OCI-LY1 (cell line): ENCODE measurements at regions not wholly inside any gene's neighbourhood (a gene's known extent, or its start where the extent isn't known, plus 50 kb on each side); places are given as distances from the start of the nearest gene placed in this dataset.
A peak's percentile ranks its signal among the peaks of the same experiment; 100 is the strongest.

Experiments
- H2AFZ ChIP-seq: fragments of 200-600 bp; sonication (generic), shearing (Covaris generic); 2 replicates; pipeline ENCODE4 v1.6.0; 2014; ENCODE audit warnings: antibody characterized with exemption, mild to moderate bottlenecking, low read length
- H3F3A ChIP-seq: fragments of 200-600 bp; sonication (generic), shearing (Covaris generic); 2 replicates; pipeline ENCODE4 v1.6.0; 2014; ENCODE audit warnings: mild to moderate bottlenecking, antibody characterized with exemption, low read length, moderate library complexity; ENCODE audit not compliant: insufficient read depth
- H3K27ac ChIP-seq: fragments of 200-600 bp; sonication (generic); 2 replicates; pipeline ENCODE4 v1.5.1; 2014; ENCODE audit warnings: low read length, mixed run types, mild to moderate bottlenecking, low read depth; ENCODE audit not compliant: poor library complexity, severe bottlenecking
- H3K27me3 ChIP-seq: fragments of 200-600 bp; sonication (generic); 2 replicates; pipeline ENCODE4 v1.6.0; 2014; ENCODE audit warnings: antibody characterized with exemption, mild to moderate bottlenecking, low read length, moderate library complexity; ENCODE audit not compliant: insufficient read depth
- H3K36me3 ChIP-seq: fragments of 200-600 bp; sonication (generic); 2 replicates; pipeline ENCODE4 v1.6.1; 2014; ENCODE audit warnings: mild to moderate bottlenecking, antibody characterized with exemption, low read length, moderate library complexity, mixed read lengths; ENCODE audit not compliant: insufficient read depth
- H3K4me1 ChIP-seq: fragments of 200-600 bp; sonication (generic); 2 replicates; pipeline ENCODE4 v1.5.1; 2014; ENCODE audit warnings: mild to moderate bottlenecking, low read length, moderate library complexity; ENCODE audit not compliant: insufficient read depth, severe bottlenecking
- H3K4me2 ChIP-seq: fragments of 200-600 bp; sonication (generic), shearing (Covaris generic); 2 replicates; pipeline ENCODE4 v1.6.1; 2014; ENCODE audit warnings: low read length
- H3K4me3 ChIP-seq: fragments of 200-600 bp; sonication (generic); 2 replicates; pipeline ENCODE4 v1.5.1; 2014; ENCODE audit warnings: low read length, low read depth, mild to moderate bottlenecking, mixed read lengths; ENCODE audit not compliant: poor library complexity, severe bottlenecking
- H3K79me2 ChIP-seq: fragments of 200-600 bp; shearing (Covaris generic); 2 replicates; pipeline ENCODE4 v1.6.1; 2016; ENCODE audit warnings: mixed run types, low read length, mixed read lengths; ENCODE audit not compliant: insufficient read depth
- H3K9ac ChIP-seq: fragments of 200-600 bp; sonication (generic), shearing (Covaris generic); 2 replicates; pipeline ENCODE4 v1.6.1; 2014; ENCODE audit warnings: mild to moderate bottlenecking, low read length, mixed read lengths
- H3K9me2 ChIP-seq: fragments of 200-600 bp; sonication (generic), shearing (Covaris generic); 2 replicates; pipeline ENCODE4 v1.6.1; 2014; ENCODE audit warnings: low read depth, mild to moderate bottlenecking, low read length, mixed read lengths
- H3K9me3 ChIP-seq: fragments of 200-600 bp; shearing (Covaris generic); 2 replicates; pipeline ENCODE4 v1.6.1; 2014; ENCODE audit warnings: low read length, mixed read lengths
- H4K20me1 ChIP-seq: fragments of 200-600 bp; sonication (generic), shearing (Covaris generic); 2 replicates; pipeline ENCODE4 v1.6.0; 2016; ENCODE audit warnings: mild to moderate bottlenecking, low read length; ENCODE audit not compliant: insufficient read depth
- EZH2 ChIP-seq: fragments of 200-600 bp; sonication (generic), shearing (Covaris generic); IDR thresholded peaks from 2 replicates; pipeline ENCODE4 v1.8.0; 2017; ENCODE audit warnings: borderline replicate concordance, mixed run types, mild to moderate bottlenecking, antibody characterized with exemption, low read length, moderate library complexity, mixed read lengths
- TF ChIP-seq, protein P1 (sequence below): fragments of 200-600 bp; sonication (generic), shearing (Covaris generic); IDR thresholded peaks from 2 replicates; pipeline ENCODE4 v1.5.1; 2017; ENCODE audit warnings: mild to moderate bottlenecking, antibody characterized with exemption, low read length, moderate library complexity, mixed read lengths

DNA sequence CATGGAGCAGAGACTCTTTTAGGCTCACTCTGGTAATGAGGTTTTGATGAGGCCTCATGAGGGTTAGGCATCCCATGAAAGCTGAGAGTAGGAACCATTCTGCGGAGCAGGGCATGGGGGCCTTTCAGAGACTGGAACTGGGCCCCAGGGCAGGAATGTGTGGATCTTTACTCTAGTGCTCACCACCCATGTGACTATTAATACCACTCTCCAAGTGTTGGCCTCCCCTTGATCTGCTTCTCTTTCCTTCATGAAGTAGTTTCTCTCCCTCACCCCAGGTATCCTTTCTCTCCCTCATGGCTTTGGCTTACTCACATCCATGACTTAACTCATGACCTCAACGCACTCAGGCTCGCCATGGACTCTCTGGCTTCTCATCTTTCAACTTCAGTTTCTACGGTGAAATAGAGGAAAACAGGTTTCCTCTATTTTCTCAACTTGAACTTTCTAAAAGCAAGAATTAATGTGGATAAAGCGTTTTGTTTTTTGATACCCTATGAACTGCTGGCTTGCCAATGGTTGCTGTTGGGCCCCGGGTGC lies 50.5 kb upstream of the GADD45A start:
- Histone ChIP-seq H3K36me3 (no peaks in the 10 kb centered on the region), H3K4me2 (no peak overlapping the region), H3K9ac (no peak overlapping the region), H3K4me3 (no peak overlapping the region), H3F3A (no peaks in the 10 kb centered on the region), H3K27ac (no peak overlapping the region), H3K27me3 (no peaks in the 10 kb centered on the region), H3K4me1 (peaks cover 22% of the 10 kb centered on the region), H3K9me3 (no peaks in the 10 kb centered on the region), H2AFZ (no peak overlapping the region), H3K9me2 (no peaks in the 10 kb centered on the region), H4K20me1 (no peaks in the 10 kb centered on the region), H3K79me2 (no peaks in the 10 kb centered on the region)
- TF ChIP-seq, protein P1, sequence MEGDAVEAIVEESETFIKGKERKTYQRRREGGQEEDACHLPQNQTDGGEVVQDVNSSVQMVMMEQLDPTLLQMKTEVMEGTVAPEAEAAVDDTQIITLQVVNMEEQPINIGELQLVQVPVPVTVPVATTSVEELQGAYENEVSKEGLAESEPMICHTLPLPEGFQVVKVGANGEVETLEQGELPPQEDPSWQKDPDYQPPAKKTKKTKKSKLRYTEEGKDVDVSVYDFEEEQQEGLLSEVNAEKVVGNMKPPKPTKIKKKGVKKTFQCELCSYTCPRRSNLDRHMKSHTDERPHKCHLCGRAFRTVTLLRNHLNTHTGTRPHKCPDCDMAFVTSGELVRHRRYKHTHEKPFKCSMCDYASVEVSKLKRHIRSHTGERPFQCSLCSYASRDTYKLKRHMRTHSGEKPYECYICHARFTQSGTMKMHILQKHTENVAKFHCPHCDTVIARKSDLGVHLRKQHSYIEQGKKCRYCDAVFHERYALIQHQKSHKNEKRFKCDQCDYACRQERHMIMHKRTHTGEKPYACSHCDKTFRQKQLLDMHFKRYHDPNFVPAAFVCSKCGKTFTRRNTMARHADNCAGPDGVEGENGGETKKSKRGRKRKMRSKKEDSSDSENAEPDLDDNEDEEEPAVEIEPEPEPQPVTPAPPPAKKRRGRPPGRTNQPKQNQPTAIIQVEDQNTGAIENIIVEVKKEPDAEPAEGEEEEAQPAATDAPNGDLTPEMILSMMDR, result no peak
- TF ChIP-seq EZH2, result no peak

DNA sequence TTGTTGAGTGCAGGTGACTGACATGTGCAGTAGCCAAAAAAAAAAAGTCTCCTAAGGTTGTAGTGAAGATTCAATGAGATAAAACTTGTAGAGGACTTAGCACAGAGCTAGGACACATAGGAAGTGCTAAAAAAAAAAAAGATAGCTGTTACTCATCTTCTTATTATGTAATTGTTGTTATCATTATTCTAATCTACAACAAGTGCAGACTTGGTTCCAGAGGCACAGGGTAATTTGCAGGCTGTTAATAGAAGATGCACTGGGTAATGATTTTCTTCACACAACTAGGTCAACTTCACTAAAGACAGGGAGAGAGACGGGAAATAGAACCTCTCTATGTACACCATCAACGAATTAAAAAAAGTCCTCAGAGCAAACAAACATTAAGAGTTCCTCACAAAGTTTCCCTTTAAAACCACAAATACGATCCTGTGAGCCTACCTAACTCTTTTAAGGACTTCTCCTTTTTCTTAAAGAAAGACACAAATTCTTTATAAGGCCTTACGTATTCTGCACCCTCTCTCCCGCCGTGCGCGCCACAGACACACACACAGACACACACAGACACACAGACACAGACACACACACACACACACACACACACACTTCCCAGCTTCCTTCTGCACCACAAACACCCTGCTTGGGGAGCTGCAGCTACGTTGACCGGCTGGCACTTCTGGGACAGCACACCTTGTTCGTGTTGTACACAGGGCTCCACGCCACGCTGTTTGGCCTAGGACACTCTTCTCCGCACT lies 49.8 kb upstream of the GADD45A start:
- H3K36me3 ChIP-seq, result no peaks in the 10 kb centered on the region
- no peaks in the 10 kb centered on the region for H3F3A ChIP-seq
- peaks cover 22% of the 10 kb centered on the region for H3K4me1 ChIP-seq
- no peaks in the 10 kb centered on the region for H4K20me1 ChIP-seq
- TF ChIP-seq, protein P1, result no peak
- no peak for TF ChIP-seq EZH2
- H3K27me3 ChIP-seq, result no peaks in the 10 kb centered on the region
- no peaks in the 10 kb centered on the region for H3K9me2 ChIP-seq
- H2AFZ ChIP-seq, result no peak overlapping the region
- H3K79me2 ChIP-seq, result no peaks in the 10 kb centered on the region
- peak overlapping the region; percentile 10; the same call in 1 of the 2 replicates for H3K4me2 ChIP-seq
- H3K27ac ChIP-seq, result peak overlapping the region; percentile 57
- H3K9me3 ChIP-seq, result no peaks in the 10 kb centered on the region
- H3K9ac ChIP-seq, result no peak overlapping the region; the same call in 1 of the 2 replicates
- no peak overlapping the region for H3K4me3 ChIP-seq
